ENCODE measurements at regions not wholly inside any gene's neighbourhood (a gene's known extent, or its start where the extent isn't known, plus 50 kb on each side); places are given as distances from the start of the nearest gene placed in this dataset.

DNA sequence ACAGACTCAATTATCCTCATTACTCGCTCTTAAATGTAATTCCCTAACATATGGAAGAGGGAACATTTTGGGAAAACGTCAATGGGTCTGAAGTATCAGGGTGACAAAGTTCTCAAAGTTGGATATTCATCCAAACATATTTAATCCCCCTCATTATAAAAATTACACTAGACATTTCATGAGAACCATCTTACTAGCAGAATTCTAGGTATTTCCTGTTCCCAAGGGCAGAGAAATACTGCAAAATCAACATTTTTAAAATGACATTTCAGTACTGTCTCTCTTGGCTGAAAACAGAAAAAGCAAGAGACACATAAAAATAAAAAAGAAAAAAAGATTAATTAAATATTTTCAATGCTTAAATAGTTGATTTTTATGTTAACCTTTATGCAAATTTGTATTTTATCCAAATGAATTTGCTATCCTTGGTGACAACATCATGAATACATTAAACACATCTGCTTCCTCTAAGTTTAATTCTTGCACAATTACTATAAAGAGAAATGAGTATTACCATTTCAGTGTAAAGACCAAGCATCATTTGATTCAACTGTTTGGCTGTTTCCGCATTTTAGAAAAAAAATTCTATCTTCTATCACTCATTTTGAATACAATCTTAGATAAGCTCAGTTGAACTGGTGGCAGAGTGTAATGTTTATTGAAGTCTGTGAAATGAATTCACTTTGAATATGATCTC is 114.8 kb upstream of the COL8A1 start:
- TF ChIP-seq, protein P1, sequence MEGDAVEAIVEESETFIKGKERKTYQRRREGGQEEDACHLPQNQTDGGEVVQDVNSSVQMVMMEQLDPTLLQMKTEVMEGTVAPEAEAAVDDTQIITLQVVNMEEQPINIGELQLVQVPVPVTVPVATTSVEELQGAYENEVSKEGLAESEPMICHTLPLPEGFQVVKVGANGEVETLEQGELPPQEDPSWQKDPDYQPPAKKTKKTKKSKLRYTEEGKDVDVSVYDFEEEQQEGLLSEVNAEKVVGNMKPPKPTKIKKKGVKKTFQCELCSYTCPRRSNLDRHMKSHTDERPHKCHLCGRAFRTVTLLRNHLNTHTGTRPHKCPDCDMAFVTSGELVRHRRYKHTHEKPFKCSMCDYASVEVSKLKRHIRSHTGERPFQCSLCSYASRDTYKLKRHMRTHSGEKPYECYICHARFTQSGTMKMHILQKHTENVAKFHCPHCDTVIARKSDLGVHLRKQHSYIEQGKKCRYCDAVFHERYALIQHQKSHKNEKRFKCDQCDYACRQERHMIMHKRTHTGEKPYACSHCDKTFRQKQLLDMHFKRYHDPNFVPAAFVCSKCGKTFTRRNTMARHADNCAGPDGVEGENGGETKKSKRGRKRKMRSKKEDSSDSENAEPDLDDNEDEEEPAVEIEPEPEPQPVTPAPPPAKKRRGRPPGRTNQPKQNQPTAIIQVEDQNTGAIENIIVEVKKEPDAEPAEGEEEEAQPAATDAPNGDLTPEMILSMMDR (IDR thresholded peaks at IDR 0.05) = no peak
- TF ChIP-seq POLR2A (IDR thresholded peaks at IDR 0.05) = no peak

Measured in esophagus squamous epithelium (tissue), 4 donors.